Right cardiac atrium (tissue), 5 donors: ENCODE measurements at regions not wholly inside any gene's neighbourhood (a gene's known extent, or its start where the extent isn't known, plus 50 kb on each side); places are given as distances from the start of the nearest gene placed in this dataset.

Experiments used
- ATAC-seq, 2 donors: fragments of 200-7000 bp; cut with Tn5 transposase; one replicate each; pipeline versions ENCODE4 v1.8.0 to v1.9.1; 2020; ENCODE audit warnings: moderate library complexity in 2 of 2, mild to moderate bottlenecking in 1 of 2
- DNase-seq, 3 donors: peaks; one replicate each; pipeline ENCODE4 v3.0.0-alpha.2; 2020
- H3K27ac ChIP-seq: one replicate; pipeline ENCODE4 v1.5.1; 2013; ENCODE audit warnings: mild to moderate bottlenecking, low read length, control low read depth, moderate library complexity
- H3K27me3 ChIP-seq: one replicate; pipeline ENCODE4 v1.6.1; 2013; ENCODE audit not compliant: control insufficient read depth, insufficient read depth
- H3K4me1 ChIP-seq: one replicate; pipeline ENCODE4 v1.6.1; 2013; ENCODE audit warnings: low read length; ENCODE audit not compliant: control insufficient read depth, insufficient read depth
- H3K4me3 ChIP-seq: one replicate; pipeline ENCODE4 v1.5.1; 2013; ENCODE audit warnings: low read length, control low read depth
- H3K9me3 ChIP-seq: one replicate; pipeline ENCODE4 v1.6.1; 2013; ENCODE audit warnings: low read length; ENCODE audit not compliant: control insufficient read depth
- WGBS: extraction: QIAGEN DNeasy Blood & Tissue Kit; methylation state at CpG from one replicate; pipeline ENCODE4 v1.1.7; 2013; 5-methylcytosine and 5-hydroxymethylcytosine counted together
- intact Hi-C, 4 donors: fragments of 100-400 bp; cut with DNase I; formaldehyde crosslinking; loops; one replicate each; pipeline versions ENCODE4 v1.11.0 to v1.14.0; 2022 to 2023
- donor health status: healthy with polysubstance abuse.
- donor health status: DM: no; HTN: yes; CAD: no.
- donor health status: DM: no; HTN: no; CAD: no.
- donor health status: DM: no; HTN: yes; CAD: no; lungs with severe emphysema.
- donor health status: DM: yes; HTN: yes; CAD: no.

- DNase-seq, result no peak
- ATAC-seq, result no peak
- WGBS, result 49% methylated on average over 3 of the region's 3 CpGs
- Histone ChIP-seq H3K4me1 (no peaks in the 10 kb centered on the region), H3K9me3 (no peaks in the 10 kb centered on the region), H3K4me3 (no peak overlapping the region), H3K27me3 (no peaks in the 10 kb centered on the region), H3K27ac (no peak overlapping the region)
- intact Hi-C loops, result no loop called here
Observed at GRCh38 chr1:164233149-164233548, 325.8 kb upstream of the PBX1 start.

GRCh38 chr1:164240081-164240480 is 318.9 kb upstream of the PBX1 start:
- Histone ChIP-seq H3K9me3 (no peaks in the 10 kb centered on the region), H3K4me1 (no peaks in the 10 kb centered on the region), H3K4me3 (no peak overlapping the region), H3K27me3 (no peaks in the 10 kb centered on the region), H3K27ac (no peak overlapping the region)
- intact Hi-C loops, result no loop called here
- 63% methylated on average over 4 of the region's 4 CpGs for WGBS
- ATAC-seq (no peak), DNase-seq (no peak)

- ATAC-seq (no peak), DNase-seq (no peak)
- Histone ChIP-seq H3K9me3 (no peaks in the 10 kb centered on the region), H3K4me3 (no peak overlapping the region), H3K4me1 (no peaks in the 10 kb centered on the region), H3K27me3 (no peaks in the 10 kb centered on the region), H3K27ac (no peak overlapping the region)
- intact Hi-C loops, result no loop called here
Observed at GRCh38 chr1:164250365-164250764, 308.6 kb upstream of the PBX1 start.

GRCh38 chr1:164256456-164256855 is 302.5 kb upstream of the PBX1 start:
- H3K27ac ChIP-seq, result no peak overlapping the region
- H3K9me3 ChIP-seq, result no peaks in the 10 kb centered on the region
- DNase-seq, result no peak
- intact Hi-C loops, result no loop called here
- WGBS, result 72% methylated on average over 3 of the region's 3 CpGs
- H3K27me3 ChIP-seq, result no peaks in the 10 kb centered on the region
- no peak for ATAC-seq
- no peaks in the 10 kb centered on the region for H3K4me1 ChIP-seq
- H3K4me3 ChIP-seq, result no peak overlapping the region

- Histone ChIP-seq H3K27ac (no peak overlapping the region), H3K9me3 (no peaks in the 10 kb centered on the region), H3K4me1 (no peaks in the 10 kb centered on the region), H3K4me3 (no peak overlapping the region), H3K27me3 (no peaks in the 10 kb centered on the region)
- 86% methylated on average over 2 of the region's 2 CpGs for WGBS
- DNase-seq (no peak), ATAC-seq (no peak)
- intact Hi-C loops, result no loop called here
Observed at GRCh38 chr1:164261691-164262240, 297.2 kb upstream of the PBX1 start.

GRCh38 chr1:164263540-164263939 is 295.4 kb upstream of the PBX1 start:
- Histone ChIP-seq H3K27ac (no peak overlapping the region), H3K4me3 (no peak overlapping the region), H3K27me3 (no peaks in the 10 kb centered on the region), H3K9me3 (no peaks in the 10 kb centered on the region), H3K4me1 (no peaks in the 10 kb centered on the region)
- ATAC-seq (no peak), DNase-seq (no peak)
- WGBS, result 80% methylated on average over 3 of the region's 3 CpGs
- intact Hi-C loops, result no loop called here

GRCh38 chr1:164265232-164265631 is 293.8 kb upstream of the PBX1 start:
- H3K4me1 ChIP-seq, result no peaks in the 10 kb centered on the region
- no peak overlapping the region for H3K4me3 ChIP-seq
- no peak for DNase-seq
- WGBS, result 34% methylated on average over 2 of the region's 2 CpGs
- no peaks in the 10 kb centered on the region for H3K9me3 ChIP-seq
- ATAC-seq, result no peak
- no peak overlapping the region for H3K27ac ChIP-seq
- no peaks in the 10 kb centered on the region for H3K27me3 ChIP-seq
- intact Hi-C loops, result no loop called here

GRCh38 chr1:164272156-164272555 is 286.8 kb upstream of the PBX1 start:
- DNase-seq (no peak), ATAC-seq (no peak)
- H3K4me1 ChIP-seq, result no peaks in the 10 kb centered on the region
- no peaks in the 10 kb centered on the region for H3K9me3 ChIP-seq
- H3K27ac ChIP-seq, result no peak overlapping the region
- no peak overlapping the region for H3K4me3 ChIP-seq
- no peaks in the 10 kb centered on the region for H3K27me3 ChIP-seq
- intact Hi-C loops, result no loop called here

- Histone ChIP-seq H3K9me3 (no peaks in the 10 kb centered on the region), H3K4me1 (no peaks in the 10 kb centered on the region), H3K27me3 (no peaks in the 10 kb centered on the region), H3K27ac (no peak overlapping the region), H3K4me3 (no peak overlapping the region)
- intact Hi-C loops, result no loop called here
- ATAC-seq (no peak), DNase-seq (peak; percentile 8 to 52 (median 24))
- 54% methylated on average over 7 of the region's 7 CpGs for WGBS
Observed at GRCh38 chr1:164296172-164296571, 262.8 kb upstream of the PBX1 start.

GRCh38 chr1:164308101-164308500 is 250.9 kb upstream of the PBX1 start:
- intact Hi-C loops, result no loop called here
- Histone ChIP-seq H3K4me1 (no peaks in the 10 kb centered on the region), H3K4me3 (no peak overlapping the region), H3K9me3 (no peaks in the 10 kb centered on the region), H3K27me3 (peaks cover 3% of the 10 kb centered on the region), H3K27ac (no peak overlapping the region)
- no peak for DNase-seq
- no peak for ATAC-seq

- DNase-seq (no peak), ATAC-seq (no peak)
- no peaks in the 10 kb centered on the region for H3K4me1 ChIP-seq
- intact Hi-C loops, result no loop called here
- WGBS, result 66% methylated on average over 3 of the region's 3 CpGs
- H3K9me3 ChIP-seq, result no peaks in the 10 kb centered on the region
- H3K4me3 ChIP-seq, result no peak overlapping the region
- no peak overlapping the region for H3K27ac ChIP-seq
- no peaks in the 10 kb centered on the region for H3K27me3 ChIP-seq
Observed at GRCh38 chr1:164310166-164310565, 248.8 kb upstream of the PBX1 start.

GRCh38 chr1:164311377-164311776 is 247.6 kb upstream of the PBX1 start:
- Histone ChIP-seq H3K27me3 (no peaks in the 10 kb centered on the region), H3K4me3 (no peak overlapping the region), H3K9me3 (no peaks in the 10 kb centered on the region), H3K4me1 (no peaks in the 10 kb centered on the region), H3K27ac (no peak overlapping the region)
- intact Hi-C loops, result no loop called here
- DNase-seq, result no peak
- 54% methylated on average over 5 of the region's 5 CpGs for WGBS
- no peak for ATAC-seq
